ENCODE measurements at regions not wholly inside any gene's neighbourhood (a gene's known extent, or its start where the extent isn't known, plus 50 kb on each side); places are given as distances from the start of the nearest gene placed in this dataset.
"Not testable (repeated sequence)": the region's sequence is repeated elsewhere in the genome, so short reads cannot be mapped to it uniquely, and the experiment has no call there.

GRCh38 chr10:128576943-128577670 lies 450.9 kb upstream of the MKI67 start:
- Mint-ChIP-seq H3K9me3 (peaks cover 8% of the 10 kb centered on the region), H3K4me3 (no peak overlapping the region), H3K4me1 (ENCODE audit: unreplicated experiment) (peaks cover 52% of the 10 kb centered on the region), H3K27ac (no peak overlapping the region), H3K27me3 (peaks cover 43% of the 10 kb centered on the region), H3K36me3 (no peaks in the 10 kb centered on the region)
- no peak for TF ChIP-seq CTCF (conservative IDR thresholded peaks at IDR 0.05)
- no peak for DNase-seq (ENCODE audit: extremely low spot score, unreplicated experiment)

- DNase-seq (ENCODE audit: extremely low spot score, unreplicated experiment), result no peak
- peak overlapping the region; percentile 34 for H3K27ac Mint-ChIP-seq
- no peak for TF ChIP-seq CTCF (conservative IDR thresholded peaks at IDR 0.05)
- no peaks in the 10 kb centered on the region for H3K36me3 Mint-ChIP-seq
- H3K4me3 Mint-ChIP-seq, result no peak overlapping the region
- H3K27me3 Mint-ChIP-seq, result peaks cover 46% of the 10 kb centered on the region
- H3K9me3 Mint-ChIP-seq, result peaks cover 8% of the 10 kb centered on the region
- peaks cover 49% of the 10 kb centered on the region for H3K4me1 Mint-ChIP-seq (ENCODE audit: unreplicated experiment)
Measured at GRCh38 chr10:128577958-128578750, 451.9 kb upstream of the MKI67 start.

DNA sequence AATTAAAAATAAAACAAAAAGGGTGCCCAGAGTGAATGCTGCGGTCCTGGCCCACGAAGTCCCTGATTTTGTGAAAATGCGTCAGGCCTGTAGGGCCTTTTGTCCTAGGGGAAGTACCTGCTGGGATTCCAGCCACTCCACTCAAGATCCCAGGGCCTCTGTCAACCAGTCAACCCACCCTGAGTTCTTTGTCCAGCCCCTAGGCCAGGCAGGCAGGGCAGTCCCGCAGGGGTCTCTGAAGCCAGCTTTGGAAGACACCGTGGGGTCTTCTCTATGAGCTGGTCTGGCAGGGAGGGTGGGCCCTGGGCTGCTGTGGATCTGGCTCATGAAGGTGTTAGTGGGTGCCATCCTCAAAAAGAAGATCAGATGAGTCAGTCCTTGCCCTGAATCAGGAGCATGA lies 452.5 kb upstream of the MKI67 start:
- Mint-ChIP-seq H3K36me3 (no peaks in the 10 kb centered on the region), H3K4me1 (ENCODE audit: unreplicated experiment) (peaks cover 45% of the 10 kb centered on the region), H3K9me3 (peaks cover 12% of the 10 kb centered on the region), H3K27ac (peak overlapping the region; percentile 60), H3K27me3 (peaks cover 46% of the 10 kb centered on the region), H3K4me3 (no peak overlapping the region)
- TF ChIP-seq CTCF (conservative IDR thresholded peaks at IDR 0.05), result no peak
- DNase-seq (ENCODE audit: extremely low spot score, unreplicated experiment), result no peak

DNA sequence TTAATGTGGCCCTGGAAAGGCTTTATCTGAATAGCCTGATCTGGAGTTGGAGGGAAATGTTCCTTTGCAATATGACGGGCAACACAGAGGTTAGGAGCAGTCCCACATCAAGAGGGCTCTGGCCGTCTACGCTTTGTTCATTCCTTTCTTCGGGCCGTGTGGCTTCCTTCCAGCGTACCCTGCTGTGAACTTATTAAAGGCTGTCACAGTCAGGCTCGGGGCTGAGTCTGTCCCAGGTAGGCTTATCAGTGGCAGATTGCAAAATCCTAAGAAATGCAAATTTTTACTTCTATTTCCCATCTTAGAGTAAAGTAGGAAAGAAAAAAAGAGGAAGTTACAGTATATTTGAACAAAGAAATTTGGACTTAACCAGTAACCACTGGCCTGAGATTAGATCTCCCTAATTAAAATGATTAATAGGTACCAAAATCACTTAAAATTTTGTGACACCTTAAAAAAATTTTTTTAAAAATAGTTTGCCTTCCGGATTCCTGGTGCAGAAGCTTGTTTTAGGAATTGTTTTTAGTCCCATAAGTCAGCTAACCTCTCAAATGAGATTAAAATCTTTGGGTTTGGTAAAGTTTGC lies 453.1 kb upstream of the MKI67 start:
- no peak overlapping the region for H3K4me3 Mint-ChIP-seq
- TF ChIP-seq CTCF (conservative IDR thresholded peaks at IDR 0.05), result no peak
- H3K27ac Mint-ChIP-seq, result peak overlapping the region; percentile 60
- H3K27me3 Mint-ChIP-seq, result peaks cover 41% of the 10 kb centered on the region
- DNase-seq (ENCODE audit: extremely low spot score, unreplicated experiment), result no peak
- no peaks in the 10 kb centered on the region for H3K36me3 Mint-ChIP-seq
- peaks cover 41% of the 10 kb centered on the region for H3K4me1 Mint-ChIP-seq (ENCODE audit: unreplicated experiment)
- H3K9me3 Mint-ChIP-seq, result peaks cover 13% of the 10 kb centered on the region

DNA sequence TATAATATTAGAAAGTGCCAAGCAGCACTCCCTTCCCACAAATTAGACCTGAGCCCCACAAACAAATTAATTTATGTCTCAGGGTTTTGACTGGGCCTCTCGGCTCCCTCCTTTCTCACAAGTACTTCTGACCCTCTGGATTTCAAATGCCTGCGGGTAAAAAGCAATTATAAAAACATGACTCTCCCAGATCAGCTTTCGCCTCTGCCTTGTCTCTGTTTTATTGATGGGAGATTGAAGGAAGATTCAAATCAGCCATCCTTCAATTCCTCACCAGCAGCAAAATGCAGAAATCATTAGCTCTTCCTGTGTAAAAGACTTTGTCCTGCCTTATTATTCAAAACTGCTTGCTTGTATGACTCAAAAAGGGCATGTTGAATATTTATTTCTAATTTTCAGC lies 453.7 kb upstream of the MKI67 start:
- no peak overlapping the region for H3K27ac Mint-ChIP-seq
- no peak for TF ChIP-seq CTCF (conservative IDR thresholded peaks at IDR 0.05)
- peaks cover 13% of the 10 kb centered on the region for H3K9me3 Mint-ChIP-seq
- no peak overlapping the region for H3K4me3 Mint-ChIP-seq
- peaks cover 36% of the 10 kb centered on the region for H3K4me1 Mint-ChIP-seq (ENCODE audit: unreplicated experiment)
- no peaks in the 10 kb centered on the region for H3K36me3 Mint-ChIP-seq
- no peak for DNase-seq (ENCODE audit: extremely low spot score, unreplicated experiment)
- H3K27me3 Mint-ChIP-seq, result peaks cover 37% of the 10 kb centered on the region

DNA sequence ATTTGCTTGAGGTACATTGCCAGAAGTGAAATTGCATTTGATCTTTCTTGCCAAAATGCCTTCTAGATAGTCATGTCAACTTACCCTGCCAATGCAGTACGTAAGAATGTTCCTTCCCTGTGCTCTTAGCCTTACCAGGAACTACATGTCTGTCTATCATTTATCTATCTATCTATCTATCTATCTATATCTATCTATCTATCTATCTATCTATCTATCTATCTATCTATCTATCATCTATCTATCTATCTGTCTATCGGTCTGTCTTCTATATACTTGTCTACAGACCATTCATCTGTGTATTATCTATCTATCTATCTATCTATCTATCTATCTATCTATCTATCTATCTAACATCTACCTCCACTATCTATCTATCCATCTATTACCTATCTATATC lies 456.9 kb upstream of the MKI67 start:
- H3K36me3 Mint-ChIP-seq; DNase-seq (ENCODE audit: extremely low spot score, unreplicated experiment); H3K4me3 Mint-ChIP-seq; H3K27ac Mint-ChIP-seq; H3K9me3 Mint-ChIP-seq: not testable (repeated sequence)
- peaks cover 23% of the 10 kb centered on the region for H3K27me3 Mint-ChIP-seq
- peaks cover 21% of the 10 kb centered on the region for H3K4me1 Mint-ChIP-seq (ENCODE audit: unreplicated experiment)

GRCh38 chr10:128586599-128586998 lies 460.4 kb upstream of the MKI67 start:
- H3K4me3 Mint-ChIP-seq, H3K9me3 Mint-ChIP-seq: not testable (repeated sequence)

More at GRCh38 chr10:128586599-128586998, 460.4 kb upstream of the MKI67 start:
- not testable (repeated sequence) for H3K36me3 Mint-ChIP-seq; H3K4me1 Mint-ChIP-seq (ENCODE audit: unreplicated experiment); H3K27me3 Mint-ChIP-seq; H3K27ac Mint-ChIP-seq; DNase-seq (ENCODE audit: extremely low spot score, unreplicated experiment)

Data from type B pancreatic cell (in vitro differentiated cells).